Neural cell (in vitro differentiated cells): ENCODE measurements at regions not wholly inside any gene's neighbourhood (a gene's known extent, or its start where the extent isn't known, plus 50 kb on each side); places are given as distances from the start of the nearest gene placed in this dataset.

Experiments used
- H2AFZ ChIP-seq: fragments of 200-600, 300-800 bp; sonication (generic), shearing (Covaris generic); 2 replicates; pipeline ENCODE4 v1.6.0; 2014; ENCODE audit warnings: low read depth, mild to moderate bottlenecking, antibody characterized with exemption, low read length, moderate library complexity
- H3F3A ChIP-seq: fragments of 200-600 bp; shearing (Covaris generic); 2 replicates; pipeline ENCODE4 v1.6.1; 2016; ENCODE audit warnings: mild to moderate bottlenecking, moderate library complexity, mixed read lengths, antibody characterized with exemption, low read length; ENCODE audit not compliant: insufficient read depth, poor library complexity, severe bottlenecking
- H3K27ac ChIP-seq: fragments of 200-600, 300-800 bp; sonication (generic), shearing (Covaris generic); 2 replicates; pipeline ENCODE4 v1.5.1; 2014; ENCODE audit warnings: mild to moderate bottlenecking, low read length, moderate library complexity
- H3K27me3 ChIP-seq: fragments of 300-800, 200-600 bp; sonication (generic), shearing (Covaris generic); 2 replicates; pipeline ENCODE4 v1.6.0; 2014; ENCODE audit warnings: mild to moderate bottlenecking, low read depth, low read length, moderate library complexity; ENCODE audit not compliant: insufficient read depth
- H3K36me3 ChIP-seq: fragments of 300-800, 200-600 bp; sonication (generic), shearing (Covaris generic); 2 replicates; pipeline ENCODE4 v1.5.1; 2014; ENCODE audit warnings: mild to moderate bottlenecking, antibody characterized with exemption, low read length, moderate library complexity; ENCODE audit not compliant: insufficient read depth
- H3K4me2 ChIP-seq: fragments of 300-800, 200-600 bp; sonication (generic), shearing (Covaris generic); 2 replicates; pipeline ENCODE4 v1.6.0; 2014; ENCODE audit warnings: mild to moderate bottlenecking, low read length
- H3K4me3 ChIP-seq: fragments of 300-800, 200-600 bp; sonication (generic), shearing (Covaris generic); 2 replicates; pipeline ENCODE4 v1.5.1; 2014; ENCODE audit warnings: mild to moderate bottlenecking, low read length, moderate library complexity
- H3K79me2 ChIP-seq: fragments of 200-600 bp; shearing (Covaris generic); replicated peaks from 2 replicates; pipeline ENCODE4 v1.6.0; 2014; ENCODE audit warnings: mild to moderate bottlenecking, low read length, moderate library complexity; ENCODE audit not compliant: insufficient read depth
- H3K9ac ChIP-seq: fragments of 300-800, 200-600 bp; sonication (generic), shearing (Covaris generic); 2 replicates; pipeline ENCODE4 v1.6.1; 2016; ENCODE audit warnings: mild to moderate bottlenecking, low read length, mixed read lengths
- H3K9me2 ChIP-seq: fragments of 200-600 bp; shearing (Covaris generic); 2 replicates; pipeline ENCODE4 v1.6.1; 2016; ENCODE audit warnings: mild to moderate bottlenecking, low read length, mixed read lengths; ENCODE audit not compliant: insufficient read depth
- H3K9me3 ChIP-seq: fragments of 200-600, 300-800 bp; sonication (generic), shearing (Covaris generic); 2 replicates; pipeline ENCODE4 v1.6.1; 2016; ENCODE audit warnings: mild to moderate bottlenecking, mixed run types, low read length, moderate library complexity, mixed read lengths
- H4K20me1 ChIP-seq: fragments of 200-600 bp; shearing (Covaris generic); 2 replicates; pipeline ENCODE4 v1.6.1; 2016; ENCODE audit warnings: mild to moderate bottlenecking, mixed run types; ENCODE audit not compliant: insufficient read depth
- CTCF ChIP-seq: fragments of 450-650 bp; IDR thresholded peaks from 2 replicates; pipeline ENCODE4 v1.5.1; 2014; ENCODE audit warnings: antibody characterized with exemption, mild to moderate bottlenecking, moderate library complexity; ENCODE audit not compliant: poor library complexity, severe bottlenecking
- EP300 ChIP-seq: fragments of 450-650 bp; conservative IDR thresholded peaks from 2 replicates; pipeline ENCODE4 v1.6.1; 2014; ENCODE audit warnings: antibody characterized with exemption, mild to moderate bottlenecking, moderate library complexity; ENCODE audit not compliant: poor library complexity, severe bottlenecking
- EZH2 ChIP-seq: fragments of 200-600, 300-800 bp; shearing (Covaris generic), sonication (generic); IDR thresholded peaks from 2 replicates; pipeline ENCODE4 v1.6.1; 2014; ENCODE audit warnings: antibody characterized with exemption, low read length, borderline replicate concordance, mild to moderate bottlenecking; ENCODE audit not compliant: insufficient read depth, poor library complexity, severe bottlenecking
- MXI1 ChIP-seq: fragments of 450-650 bp; conservative IDR thresholded peaks from 2 replicates; pipeline ENCODE4 v1.6.1; 2014; ENCODE audit warnings: antibody characterized with exemption, mild to moderate bottlenecking; ENCODE audit not compliant: poor library complexity, severe bottlenecking
- POLR2AphosphoS5 ChIP-seq: IDR thresholded peaks from 2 replicates; pipeline ENCODE4 v1.6.1; 2012
- RAD21 ChIP-seq: fragments of 450-650 bp; conservative IDR thresholded peaks from 2 replicates; pipeline ENCODE4 v1.6.1; 2014; ENCODE audit warnings: antibody characterized with exemption, mild to moderate bottlenecking, moderate library complexity
- REST ChIP-seq: IDR thresholded peaks from 2 replicates; pipeline ENCODE4 v1.6.1; 2012; ENCODE audit warnings: borderline replicate concordance
- SMC3 ChIP-seq: fragments of 450-650 bp; conservative IDR thresholded peaks from 2 replicates; pipeline ENCODE4 v1.6.1; 2014; ENCODE audit warnings: antibody characterized with exemption, mild to moderate bottlenecking, moderate library complexity; ENCODE audit not compliant: poor library complexity
- TAF1 ChIP-seq: IDR thresholded peaks from 2 replicates; pipeline ENCODE4 v1.6.1; 2012; ENCODE audit warnings: low read depth

- H3K4me3 ChIP-seq: no peak overlapping the region
- no peak for TF ChIP-seq REST
- no peak for TF ChIP-seq RAD21
- no peak for TF ChIP-seq MXI1
- TF ChIP-seq POLR2AphosphoS5: no peak
- TF ChIP-seq SMC3: no peak
- no peak for TF ChIP-seq EZH2
- TF ChIP-seq EP300: no peak
- TF ChIP-seq TAF1: no peak
- no peak for TF ChIP-seq CTCF
- no peaks in the 10 kb centered on the region for H3K27me3 ChIP-seq
- H3F3A ChIP-seq: no peaks in the 10 kb centered on the region
- no peaks in the 10 kb centered on the region for H3K79me2 ChIP-seq
- no peak overlapping the region for H2AFZ ChIP-seq
- no peak overlapping the region for H3K4me2 ChIP-seq
- H4K20me1 ChIP-seq: no peaks in the 10 kb centered on the region
- H3K9me2 ChIP-seq: no peaks in the 10 kb centered on the region
- no peaks in the 10 kb centered on the region for H3K36me3 ChIP-seq
- no peak overlapping the region for H3K27ac ChIP-seq
- no peak overlapping the region for H3K9ac ChIP-seq
- no peaks in the 10 kb centered on the region for H3K9me3 ChIP-seq
Observed at GRCh38 chr6:54050750-54051149, 60.5 kb upstream of the MLIP start.

- Histone ChIP-seq H3K79me2 (no peaks in the 10 kb centered on the region), H3K4me3 (no peak overlapping the region), H4K20me1 (no peaks in the 10 kb centered on the region), H3K36me3 (no peaks in the 10 kb centered on the region), H3K27ac (no peak overlapping the region), H3F3A (no peaks in the 10 kb centered on the region), H3K9me2 (no peaks in the 10 kb centered on the region), H3K4me2 (no peak overlapping the region), H3K9me3 (no peaks in the 10 kb centered on the region), H2AFZ (no peak overlapping the region), H3K9ac (no peak overlapping the region), H3K27me3 (no peaks in the 10 kb centered on the region)
- TF ChIP-seq TAF1 (no peak), CTCF (no peak), REST (no peak), RAD21 (no peak), EZH2 (no peak), MXI1 (no peak), POLR2AphosphoS5 (no peak), SMC3 (no peak)
Observed at GRCh38 chr6:54053881-54054391, 57.3 kb upstream of the MLIP start.
